ENCODE measurements at regions not wholly inside any gene's neighbourhood (a gene's known extent, or its start where the extent isn't known, plus 50 kb on each side); places are given as distances from the start of the nearest gene placed in this dataset.

GRCh38 chr11:69970785-69971535 is 107.2 kb upstream of the ANO1 start:
- DNase-seq (ENCODE audit: low read depth), result no peak

GRCh38 chr11:69971741-69972140 is 106.4 kb upstream of the ANO1 start:
- DNase-seq (ENCODE audit: low read depth), result no peak

GRCh38 chr11:69972351-69972802 is 105.7 kb upstream of the ANO1 start:
- no peak for DNase-seq (ENCODE audit: low read depth)

- no peak for DNase-seq (ENCODE audit: low read depth)
Measured at GRCh38 chr11:69974528-69974927, 103.6 kb upstream of the ANO1 start.

- no peak for DNase-seq (ENCODE audit: low read depth)
Measured at GRCh38 chr11:69975822-69976221, 102.3 kb upstream of the ANO1 start.

GRCh38 chr11:69976794-69977193 is 101.3 kb upstream of the ANO1 start:
- no peak for DNase-seq (ENCODE audit: low read depth)

- DNase-seq (ENCODE audit: low read depth), result no peak
Measured at GRCh38 chr11:69977951-69978350, 100.2 kb upstream of the ANO1 start.

GRCh38 chr11:69978841-69979614 is 99.1 kb upstream of the ANO1 start:
- no peak for DNase-seq (ENCODE audit: low read depth)

- DNase-seq (ENCODE audit: low read depth), result no peak
Measured at GRCh38 chr11:69979632-69980031, 98.5 kb upstream of the ANO1 start.

- DNase-seq (ENCODE audit: low read depth), result no peak
Measured at GRCh38 chr11:69981119-69981784, 96.9 kb upstream of the ANO1 start.

GRCh38 chr11:69982690-69983570 is 95.2 kb upstream of the ANO1 start:
- no peak for DNase-seq (ENCODE audit: low read depth)

- DNase-seq (ENCODE audit: low read depth), result no peak
Measured at GRCh38 chr11:69983571-69983877, 94.6 kb upstream of the ANO1 start.

- no peak for DNase-seq (ENCODE audit: low read depth)
Measured at GRCh38 chr11:69983897-69984438, 94.1 kb upstream of the ANO1 start.

- no peak for DNase-seq (ENCODE audit: low read depth)
Measured at GRCh38 chr11:69984457-69985261, 93.5 kb upstream of the ANO1 start.

GRCh38 chr11:69985331-69985640 is 92.8 kb upstream of the ANO1 start:
- no peak for DNase-seq (ENCODE audit: low read depth)

- no peak for DNase-seq (ENCODE audit: low read depth)
Measured at GRCh38 chr11:69985641-69986439, 92.3 kb upstream of the ANO1 start.

GRCh38 chr11:69986440-69986787 is 91.7 kb upstream of the ANO1 start:
- DNase-seq (ENCODE audit: low read depth), result no peak

- no peak for DNase-seq (ENCODE audit: low read depth)
Measured at GRCh38 chr11:69986830-69987229, 91.3 kb upstream of the ANO1 start.

- DNase-seq (ENCODE audit: low read depth), result no peak
Measured at GRCh38 chr11:69992026-69992425, 86.1 kb upstream of the ANO1 start.

GRCh38 chr11:69992943-69993694 is 85.0 kb upstream of the ANO1 start:
- no peak for DNase-seq (ENCODE audit: low read depth)

All from stromal cell of bone marrow (primary cell).